ENCODE measurements at regions not wholly inside any gene's neighbourhood (a gene's known extent, or its start where the extent isn't known, plus 50 kb on each side); places are given as distances from the start of the nearest gene placed in this dataset.

DNA sequence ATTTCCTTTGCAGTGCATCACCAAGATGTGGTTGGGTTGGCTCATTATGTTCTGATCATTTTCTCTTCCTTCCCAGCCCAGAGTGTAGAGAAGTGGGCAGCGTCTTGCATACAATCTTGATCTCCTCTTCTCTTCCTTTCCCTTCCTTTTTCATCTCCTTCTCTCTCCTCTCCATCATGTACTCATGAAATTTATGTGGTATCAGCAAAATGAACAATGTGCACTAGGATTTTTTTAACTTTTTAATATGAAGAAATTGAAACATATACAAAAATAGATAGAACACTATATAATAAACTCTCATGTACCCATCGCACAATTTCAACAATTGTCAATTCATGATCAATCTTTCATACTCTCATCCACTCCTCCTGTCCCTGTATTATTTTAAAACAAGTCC lies 593.5 kb downstream of the BCOR start:
- H3K27me3 Mint-ChIP-seq (ENCODE audit: insufficient read depth) = peaks cover 5% of the 10 kb centered on the region
- H3K4me3 Mint-ChIP-seq = no peak overlapping the region
- H3K36me3 Mint-ChIP-seq (ENCODE audit: low read depth) = no peaks in the 10 kb centered on the region
- H3K9me3 Mint-ChIP-seq = peaks cover 6% of the 10 kb centered on the region
- intact Hi-C loops (cut with micrococcal nuclease) = no loop called here
- no peak overlapping the region for H3K27ac Mint-ChIP-seq
- no peak for DNase-seq (ENCODE audit: low spot score)
- peaks cover 29% of the 10 kb centered on the region for H3K4me1 Mint-ChIP-seq (ENCODE audit: low read depth)

DNA sequence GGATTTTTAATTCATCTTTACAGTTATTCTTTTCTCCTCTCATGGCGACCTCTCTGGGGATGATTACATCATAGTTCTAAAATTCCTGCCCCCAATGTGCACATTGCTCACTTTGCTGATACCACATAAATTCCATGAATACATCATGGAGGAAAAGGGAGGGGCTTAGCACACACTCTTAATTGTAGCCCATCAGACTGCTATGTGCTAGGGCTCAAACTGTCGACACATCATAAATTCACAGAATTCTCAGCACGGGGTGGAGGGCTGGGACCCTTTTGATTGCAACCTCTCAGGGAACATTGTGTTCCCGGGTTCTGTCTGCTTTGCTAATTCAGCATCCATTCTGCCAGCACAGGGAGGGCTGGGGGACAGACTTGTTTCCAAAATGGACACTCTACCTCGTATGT lies 592.9 kb downstream of the BCOR start:
- peaks cover 26% of the 10 kb centered on the region for H3K4me1 Mint-ChIP-seq (ENCODE audit: low read depth)
- H3K36me3 Mint-ChIP-seq (ENCODE audit: low read depth) = no peaks in the 10 kb centered on the region
- peaks cover 8% of the 10 kb centered on the region for H3K9me3 Mint-ChIP-seq
- DNase-seq (ENCODE audit: low spot score) = no peak
- H3K4me3 Mint-ChIP-seq = no peak overlapping the region
- H3K27me3 Mint-ChIP-seq (ENCODE audit: insufficient read depth) = peaks cover 6% of the 10 kb centered on the region
- H3K27ac Mint-ChIP-seq = no peak overlapping the region
- intact Hi-C loops (cut with micrococcal nuclease) = loop anchor here (5.0 kb wide), 3 partner anchors 63 to 243 kb away; no protein-coding TSS in a partner anchor

DNA sequence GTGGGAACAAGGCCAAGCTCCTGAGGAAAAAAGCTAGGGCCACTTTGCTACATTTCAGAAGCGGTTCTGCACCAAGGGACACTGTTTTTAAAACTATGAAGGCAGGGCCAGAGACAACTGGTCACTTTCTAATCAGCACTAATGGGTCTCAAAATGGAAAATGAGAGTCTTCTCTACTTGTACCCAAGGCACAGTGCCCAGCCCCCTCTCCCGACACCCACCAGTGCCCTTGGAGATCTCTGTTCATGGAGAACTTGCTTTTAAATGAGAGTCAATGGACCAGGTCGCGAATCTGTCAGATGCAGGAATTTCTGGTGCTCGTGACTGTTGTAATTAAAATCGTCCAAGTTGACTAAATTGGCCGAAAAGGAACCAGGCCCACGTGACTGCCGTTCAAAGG lies 591.6 kb downstream of the BCOR start:
- intact Hi-C loops (cut with micrococcal nuclease) = loop anchor here (5.0 kb wide), 3 partner anchors 64 to 244 kb away; no protein-coding TSS in a partner anchor
- H3K27me3 Mint-ChIP-seq (ENCODE audit: insufficient read depth) = peaks cover 6% of the 10 kb centered on the region
- H3K27ac Mint-ChIP-seq = no peak overlapping the region
- H3K4me3 Mint-ChIP-seq = no peak overlapping the region
- no peak for DNase-seq (ENCODE audit: low spot score)
- H3K36me3 Mint-ChIP-seq (ENCODE audit: low read depth) = no peaks in the 10 kb centered on the region
- H3K9me3 Mint-ChIP-seq = peaks cover 15% of the 10 kb centered on the region
- peaks cover 20% of the 10 kb centered on the region for H3K4me1 Mint-ChIP-seq (ENCODE audit: low read depth)

DNA sequence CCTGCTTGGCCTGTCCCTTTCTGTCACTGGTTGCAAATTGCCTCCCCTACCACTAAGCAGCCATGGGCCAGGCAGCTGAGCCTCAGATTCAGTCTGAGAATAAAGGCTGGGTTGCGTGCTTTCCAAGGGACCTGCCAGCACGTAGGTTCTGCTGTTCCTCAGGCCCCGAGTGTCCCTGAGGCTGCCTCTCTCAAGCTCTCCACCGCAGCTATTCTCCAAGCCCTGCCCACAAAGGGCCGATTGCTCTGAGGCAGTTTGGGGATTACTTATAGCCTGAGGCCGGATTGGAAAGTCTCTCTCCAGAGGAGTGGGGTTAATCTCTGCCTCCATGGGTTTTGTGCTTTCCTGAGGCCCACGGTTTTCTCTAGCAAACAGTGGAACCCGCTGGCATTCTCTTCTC lies 590.7 kb downstream of the BCOR start:
- H3K4me3 Mint-ChIP-seq = no peak overlapping the region
- peaks cover 3% of the 10 kb centered on the region for H3K27me3 Mint-ChIP-seq (ENCODE audit: insufficient read depth)
- peaks cover 16% of the 10 kb centered on the region for H3K4me1 Mint-ChIP-seq (ENCODE audit: low read depth)
- DNase-seq (ENCODE audit: low spot score) = no peak
- peaks cover 15% of the 10 kb centered on the region for H3K9me3 Mint-ChIP-seq
- no peak overlapping the region for H3K27ac Mint-ChIP-seq
- no peaks in the 10 kb centered on the region for H3K36me3 Mint-ChIP-seq (ENCODE audit: low read depth)
- intact Hi-C loops (cut with micrococcal nuclease) = loop anchor here (5.0 kb wide), 3 partner anchors 65 to 245 kb away; no protein-coding TSS in a partner anchor

DNA sequence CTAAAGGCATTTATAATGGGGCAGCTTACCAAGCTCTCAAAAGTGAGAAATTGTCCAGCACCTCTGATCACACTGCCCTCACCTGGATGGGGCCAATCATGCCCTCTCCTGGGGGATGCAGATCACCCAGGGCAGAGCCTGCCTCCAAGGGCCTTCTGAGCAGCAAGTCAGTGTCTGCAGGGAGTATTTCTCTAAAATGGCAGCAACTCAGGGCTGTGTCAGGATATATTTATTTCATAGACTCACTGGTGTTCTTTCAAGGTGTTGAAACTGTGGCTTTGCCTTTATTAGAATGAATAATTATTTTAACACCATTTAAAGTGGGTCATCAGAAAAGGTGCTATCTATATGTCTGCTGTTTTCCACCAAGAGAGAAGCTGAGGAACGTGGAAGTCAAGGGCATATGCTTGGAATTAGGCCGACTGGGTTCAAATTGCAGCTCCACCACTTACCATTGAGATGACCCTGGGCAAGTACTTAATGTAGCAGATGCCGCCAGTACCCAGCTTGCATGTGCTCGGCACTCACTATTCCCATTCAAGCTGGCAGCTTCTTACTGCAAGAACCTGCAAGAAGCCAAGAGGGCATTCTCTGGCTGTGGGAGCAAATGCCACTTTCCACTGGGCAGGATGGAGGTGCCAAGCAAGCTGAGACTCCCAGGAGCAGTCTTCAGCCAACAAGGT lies 590.0 kb downstream of the BCOR start:
- Mint-ChIP-seq H3K27me3 (ENCODE audit: insufficient read depth) (peaks cover 3% of the 10 kb centered on the region), H3K4me3 (no peak overlapping the region), H3K27ac (no peak overlapping the region), H3K36me3 (ENCODE audit: low read depth) (no peaks in the 10 kb centered on the region), H3K9me3 (peaks cover 15% of the 10 kb centered on the region), H3K4me1 (ENCODE audit: low read depth) (peaks cover 16% of the 10 kb centered on the region)
- intact Hi-C loops (cut with micrococcal nuclease) = loop anchor here (1.0 to 5.0 kb wide), 7 partner anchors 65 to 267 kb away; no protein-coding TSS in a partner anchor
- DNase-seq (ENCODE audit: low spot score) = no peak

DNA sequence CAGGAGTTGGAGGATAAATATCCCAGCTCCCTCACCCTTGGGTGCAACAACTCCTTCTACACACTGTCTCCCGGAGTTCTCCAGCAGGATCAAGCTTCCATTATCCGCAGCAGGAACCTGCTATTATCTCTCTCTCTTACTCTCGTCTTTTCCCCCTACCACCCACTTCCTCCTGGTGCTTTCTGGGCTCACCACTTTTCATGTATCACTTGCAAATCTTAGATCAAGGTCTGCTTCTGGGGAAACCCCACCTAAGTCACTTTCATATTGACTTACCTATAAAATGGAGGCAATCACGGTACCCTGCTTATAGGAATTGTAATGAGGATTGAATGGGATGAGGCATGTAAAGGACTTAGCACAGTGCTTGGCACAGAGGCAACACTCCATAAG lies 589.5 kb downstream of the BCOR start:
- Mint-ChIP-seq H3K27me3 (ENCODE audit: insufficient read depth) (peaks cover 3% of the 10 kb centered on the region), H3K27ac (no peak overlapping the region)
- peak; percentile 9 for DNase-seq (ENCODE audit: low spot score)

DNA sequence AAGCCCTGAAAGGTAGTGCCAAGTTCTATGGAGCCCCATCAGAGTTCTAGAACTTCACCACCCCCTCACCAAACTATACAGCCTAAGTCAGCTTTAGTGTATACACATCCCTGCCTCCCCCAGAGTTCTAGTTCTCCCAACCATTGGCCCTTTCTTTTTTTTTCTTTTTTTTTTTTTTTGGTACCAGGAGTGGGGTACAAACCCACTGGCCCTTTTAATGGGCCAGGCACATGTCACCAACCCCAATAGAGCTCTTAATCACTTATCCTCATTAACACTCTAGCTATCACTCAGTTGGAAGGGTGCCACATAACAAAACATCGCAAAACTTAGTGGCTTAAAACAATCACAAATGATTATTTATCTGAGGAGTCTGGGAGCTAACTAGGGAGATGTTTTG lies 588.6 kb downstream of the BCOR start:
- H3K4me1 Mint-ChIP-seq (ENCODE audit: low read depth) = peaks cover 12% of the 10 kb centered on the region
- DNase-seq (ENCODE audit: low spot score) = no peak
- H3K9me3 Mint-ChIP-seq = peaks cover 15% of the 10 kb centered on the region
- no peaks in the 10 kb centered on the region for H3K36me3 Mint-ChIP-seq (ENCODE audit: low read depth)
- H3K27ac Mint-ChIP-seq = no peak overlapping the region
- peaks cover 2% of the 10 kb centered on the region for H3K27me3 Mint-ChIP-seq (ENCODE audit: insufficient read depth)
- H3K4me3 Mint-ChIP-seq = no peak overlapping the region
- intact Hi-C loops (cut with micrococcal nuclease) = loop anchor here (2.0 to 5.0 kb wide), 4 partner anchors 67 to 247 kb away; no protein-coding TSS in a partner anchor

More for the DNA sequence above, 589.5 kb downstream of the BCOR start:
- Mint-ChIP-seq H3K9me3 (peaks cover 15% of the 10 kb centered on the region), H3K4me3 (no peak overlapping the region), H3K36me3 (ENCODE audit: low read depth) (no peaks in the 10 kb centered on the region), H3K4me1 (ENCODE audit: low read depth) (peaks cover 16% of the 10 kb centered on the region)
- intact Hi-C loops (cut with micrococcal nuclease) = loop anchor here (1.0 to 5.0 kb wide), 7 partner anchors 66 to 266 kb away; no protein-coding TSS in a partner anchor

DNA sequence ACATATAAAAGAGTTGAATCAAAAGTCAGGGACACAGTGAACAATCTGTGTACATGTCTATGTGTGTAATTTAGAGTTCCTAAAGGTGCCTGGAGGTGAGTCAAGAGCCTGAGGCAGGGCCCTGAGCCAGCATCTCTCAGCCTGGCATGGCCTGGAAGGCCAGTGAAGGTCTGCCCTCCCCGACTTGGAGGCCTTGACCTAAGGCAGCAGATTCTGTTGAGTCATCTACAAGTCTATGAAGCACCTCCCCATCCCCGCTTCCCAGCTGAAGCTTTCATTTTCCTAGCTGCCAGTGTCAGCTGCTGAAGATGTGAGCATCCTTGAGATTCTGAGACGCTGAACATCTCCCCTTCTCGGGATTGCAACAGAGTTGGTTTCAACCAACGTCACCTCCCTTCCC lies 583.9 kb downstream of the BCOR start:
- no peak overlapping the region for H3K27ac Mint-ChIP-seq
- H3K4me3 Mint-ChIP-seq = no peak overlapping the region
- no peak for DNase-seq (ENCODE audit: low spot score)
- H3K36me3 Mint-ChIP-seq (ENCODE audit: low read depth) = no peaks in the 10 kb centered on the region
- peaks cover 2% of the 10 kb centered on the region for H3K27me3 Mint-ChIP-seq (ENCODE audit: insufficient read depth)
- intact Hi-C loops (cut with micrococcal nuclease) = no loop called here
- H3K4me1 Mint-ChIP-seq (ENCODE audit: low read depth) = no peaks in the 10 kb centered on the region
- H3K9me3 Mint-ChIP-seq = peaks cover 13% of the 10 kb centered on the region

DNA sequence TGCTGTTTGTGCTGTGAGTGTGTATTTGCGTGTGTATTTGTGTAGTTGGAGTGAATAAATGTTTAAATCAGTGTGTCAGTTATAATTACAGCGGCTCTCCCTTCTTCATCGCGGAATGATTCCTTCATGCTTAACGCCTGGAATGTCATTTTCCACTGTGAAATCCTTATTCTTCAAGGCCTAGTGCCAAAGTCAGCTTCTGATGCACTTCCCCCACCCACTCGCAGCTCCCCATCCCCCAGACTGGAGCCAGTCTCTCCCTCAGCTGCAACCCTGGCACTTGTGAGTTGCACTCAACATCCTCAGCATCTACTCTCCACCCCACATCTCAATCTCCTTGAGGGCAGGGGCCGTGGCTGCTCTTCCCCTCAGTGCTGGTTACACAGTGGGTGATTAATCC lies 583.0 kb downstream of the BCOR start:
- Mint-ChIP-seq H3K4me3 (no peak overlapping the region), H3K9me3 (peaks cover 7% of the 10 kb centered on the region)
- intact Hi-C loops (cut with micrococcal nuclease) = no loop called here

DNA sequence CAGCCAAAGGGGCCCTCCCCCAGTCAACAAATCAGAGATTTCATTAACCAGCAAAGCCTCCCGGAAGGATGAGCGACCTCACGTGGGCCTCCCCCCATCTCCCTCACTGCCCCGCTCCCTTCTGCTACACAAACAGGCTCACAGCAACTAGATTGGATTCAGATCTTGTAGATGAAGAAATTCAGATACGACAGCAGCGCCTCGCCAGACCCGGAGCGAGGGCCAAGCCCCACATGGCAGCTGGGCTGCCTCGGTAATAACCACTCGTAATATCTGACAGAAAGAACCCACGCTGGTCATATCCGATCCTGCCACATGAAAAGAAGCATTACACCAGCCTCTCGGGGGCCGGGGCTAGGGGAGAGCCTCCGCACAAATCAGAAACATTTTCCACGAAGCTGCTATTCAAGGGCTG lies 581.3 kb downstream of the BCOR start:
- intact Hi-C loops (cut with micrococcal nuclease) = no loop called here
- no peak overlapping the region for H3K4me3 Mint-ChIP-seq

More for the DNA sequence above, 583.0 kb downstream of the BCOR start:
- Mint-ChIP-seq H3K36me3 (ENCODE audit: low read depth) (no peaks in the 10 kb centered on the region), H3K4me1 (ENCODE audit: low read depth) (no peaks in the 10 kb centered on the region), H3K27ac (no peak overlapping the region), H3K27me3 (ENCODE audit: insufficient read depth) (no peaks in the 10 kb centered on the region)
- DNase-seq (ENCODE audit: low spot score) = no peak

DNA sequence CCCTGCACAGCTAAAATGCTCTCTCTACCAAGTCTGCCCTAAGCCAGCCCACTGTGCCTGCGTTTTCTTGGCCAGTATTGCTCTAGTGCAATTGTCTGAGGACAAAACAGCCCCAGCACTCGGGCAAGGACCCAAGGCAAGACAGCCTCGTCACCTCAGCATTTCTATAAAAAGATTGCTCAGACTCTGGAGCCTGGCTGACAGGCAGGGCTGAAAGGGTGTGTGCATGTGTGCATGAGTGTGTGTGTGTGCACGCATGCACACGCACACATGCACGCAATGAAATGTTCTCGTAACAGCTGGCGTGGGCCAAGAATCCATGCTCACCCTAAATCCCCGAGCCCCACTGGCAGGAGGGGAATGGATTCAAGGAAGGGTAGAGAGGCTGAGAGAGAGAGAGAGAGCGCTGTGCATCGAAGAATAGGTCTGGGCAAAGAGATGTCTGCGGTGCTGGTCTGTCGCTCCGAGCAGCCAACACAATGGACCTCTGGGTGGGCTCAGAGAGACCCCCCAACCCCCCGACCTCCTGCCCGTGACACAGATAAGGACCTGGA lies 579.2 kb downstream of the BCOR start:
- DNase-seq (ENCODE audit: low spot score) = no peak
- Mint-ChIP-seq H3K27ac (no peak overlapping the region), H3K4me3 (no peak overlapping the region), H3K4me1 (ENCODE audit: low read depth) (no peaks in the 10 kb centered on the region), H3K36me3 (ENCODE audit: low read depth) (no peaks in the 10 kb centered on the region), H3K9me3 (no peaks in the 10 kb centered on the region), H3K27me3 (ENCODE audit: insufficient read depth) (no peaks in the 10 kb centered on the region)
- intact Hi-C loops (cut with micrococcal nuclease) = no loop called here

More for the DNA sequence above, 581.3 kb downstream of the BCOR start:
- Mint-ChIP-seq H3K4me1 (ENCODE audit: low read depth) (no peaks in the 10 kb centered on the region), H3K27me3 (ENCODE audit: insufficient read depth) (no peaks in the 10 kb centered on the region), H3K36me3 (ENCODE audit: low read depth) (no peaks in the 10 kb centered on the region), H3K27ac (no peak overlapping the region), H3K9me3 (no peaks in the 10 kb centered on the region)
- DNase-seq (ENCODE audit: low spot score) = no peak

DNA sequence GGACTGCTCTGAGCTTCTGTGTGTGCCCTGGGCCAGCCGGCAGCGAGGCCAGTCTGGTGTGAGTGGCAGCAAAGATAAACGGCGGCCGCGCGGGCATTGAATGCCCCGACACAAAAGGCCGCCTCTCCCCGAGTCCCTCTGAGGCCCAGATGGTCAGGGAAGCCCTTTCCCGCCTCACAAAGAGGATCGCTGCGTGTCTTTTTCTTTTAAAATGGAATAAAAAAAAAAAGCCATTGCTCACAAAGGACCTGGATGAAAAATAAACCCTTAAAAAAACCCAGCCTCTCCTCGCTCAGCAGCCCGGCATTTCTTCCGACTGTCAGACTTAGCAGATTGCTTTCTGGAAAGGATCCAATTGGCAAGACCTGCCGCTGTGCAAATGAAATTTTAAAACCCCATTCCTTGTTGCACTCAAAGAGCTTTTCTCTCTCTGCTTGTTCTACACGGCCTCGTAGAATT lies 578.7 kb downstream of the BCOR start:
- intact Hi-C loops (cut with micrococcal nuclease) = no loop called here

DNA sequence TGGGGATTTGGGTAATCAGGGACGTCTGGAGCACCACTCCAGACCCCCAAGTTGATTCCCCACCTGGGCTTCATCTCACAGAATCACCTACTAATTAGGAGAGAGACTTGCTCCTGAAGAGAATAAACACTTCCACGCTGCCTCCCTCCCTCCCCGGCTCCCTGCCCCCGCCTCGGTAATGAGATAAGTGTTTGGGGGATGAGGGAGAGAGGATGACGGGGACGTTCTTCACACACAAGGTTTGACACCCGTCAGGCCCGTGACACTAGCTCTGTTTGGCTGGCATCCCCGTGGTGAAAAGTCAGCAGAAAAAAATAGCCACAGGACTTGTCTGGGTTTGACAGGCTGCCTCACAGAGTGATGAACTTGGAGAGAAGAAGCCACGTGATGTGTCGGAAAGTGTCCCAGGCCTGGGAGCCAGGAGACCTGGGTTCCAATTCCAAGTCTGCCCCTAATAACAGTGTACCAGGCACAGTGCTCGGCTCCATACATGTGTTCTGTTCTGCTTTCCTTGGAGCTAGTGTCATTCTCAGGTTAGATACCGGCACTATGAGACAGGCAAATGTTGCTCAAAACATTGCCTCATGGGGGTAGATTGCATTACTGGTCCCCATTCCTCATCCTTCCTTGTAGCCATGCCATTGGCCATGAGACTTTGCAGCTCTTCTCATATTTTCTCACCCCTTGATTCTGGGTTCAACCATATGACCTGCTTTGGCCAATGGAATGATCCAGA lies 578.0 kb downstream of the BCOR start:
- H3K4me1 Mint-ChIP-seq (ENCODE audit: low read depth) = no peaks in the 10 kb centered on the region
- H3K36me3 Mint-ChIP-seq (ENCODE audit: low read depth) = no peaks in the 10 kb centered on the region
- H3K27ac Mint-ChIP-seq = no peak overlapping the region
- H3K27me3 Mint-ChIP-seq (ENCODE audit: insufficient read depth) = no peaks in the 10 kb centered on the region
- intact Hi-C loops (cut with micrococcal nuclease) = no loop called here
- peaks cover under 1% of the 10 kb centered on the region for H3K9me3 Mint-ChIP-seq
- H3K4me3 Mint-ChIP-seq = no peak overlapping the region
- DNase-seq (ENCODE audit: low spot score) = no peak

More for the DNA sequence above, 578.7 kb downstream of the BCOR start:
- Mint-ChIP-seq H3K27me3 (ENCODE audit: insufficient read depth) (no peaks in the 10 kb centered on the region), H3K36me3 (ENCODE audit: low read depth) (no peaks in the 10 kb centered on the region), H3K27ac (no peak overlapping the region), H3K4me1 (ENCODE audit: low read depth) (no peaks in the 10 kb centered on the region), H3K4me3 (no peak overlapping the region), H3K9me3 (no peaks in the 10 kb centered on the region)
- no peak for DNase-seq (ENCODE audit: low spot score)
